Nephron progenitor cell (in vitro differentiated cells): ENCODE measurements at regions not wholly inside any gene's neighbourhood (a gene's known extent, or its start where the extent isn't known, plus 50 kb on each side); places are given as distances from the start of the nearest gene placed in this dataset.
"Not testable (repeated sequence)": the region's sequence is repeated elsewhere in the genome, so short reads cannot be mapped to it uniquely, and the experiment has no call there.

Experiments
- DNase-seq: peaks from one replicate; pipeline ENCODE4 v3.0.0; 2021
- H3K27ac Mint-ChIP-seq: 2 replicates; pipeline ENCODE4 v1.8.0; 2021; ENCODE audit warnings: mild to moderate bottlenecking, moderate library complexity, mixed read lengths
- H3K27me3 Mint-ChIP-seq: 2 replicates; pipeline ENCODE4 v1.8.0; 2021; ENCODE audit warnings: mild to moderate bottlenecking, low read depth, mixed read lengths; ENCODE audit not compliant: poor library complexity
- H3K36me3 Mint-ChIP-seq: 2 replicates; pipeline ENCODE4 v1.8.0; 2021; ENCODE audit warnings: low read depth, mixed read lengths
- H3K4me1 Mint-ChIP-seq: 2 replicates; pipeline ENCODE4 v1.8.0; 2021; ENCODE audit warnings: mixed read lengths
- H3K4me3 Mint-ChIP-seq: 2 replicates; pipeline ENCODE4 v1.8.0; 2021; ENCODE audit warnings: mild to moderate bottlenecking, moderate library complexity, mixed read lengths
- H3K9me3 Mint-ChIP-seq: 2 replicates; pipeline ENCODE4 v1.8.0; 2021; ENCODE audit warnings: mild to moderate bottlenecking, moderate library complexity, mixed read lengths
- TF ChIP-seq, protein P1 (sequence below): fragments of 200-600 bp; sonication (generic); IDR thresholded peaks from 2 replicates; pipeline ENCODE4 v1.5.0; 2021; ENCODE audit warnings: antibody characterized with exemption

- Mint-ChIP-seq H3K9me3 (peaks cover 4% of the 10 kb centered on the region), H3K27me3 (no peaks in the 10 kb centered on the region), H3K27ac (no peak overlapping the region)
Measured at GRCh38 chr4:127501103-127501502, 131.7 kb upstream of the INTU start.

DNA sequence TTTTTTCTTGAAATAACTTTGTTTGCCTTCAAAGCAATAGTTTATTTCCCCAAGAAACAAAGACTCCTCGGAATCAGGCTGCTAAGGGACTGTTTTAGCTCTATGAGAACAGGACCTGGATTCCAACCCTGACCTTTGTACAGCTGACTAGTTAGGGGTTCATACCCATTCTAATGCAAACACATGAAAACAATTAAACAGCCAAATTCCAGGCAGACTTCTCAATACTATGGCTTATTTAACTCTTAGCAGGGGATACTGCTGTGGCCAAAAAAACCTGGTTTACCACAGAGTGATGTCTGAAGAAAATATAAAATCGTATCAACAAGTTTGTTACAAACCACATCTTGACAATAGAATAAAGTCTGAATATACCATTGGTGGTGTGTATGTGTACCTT lies 129.6 kb upstream of the INTU start:
- Mint-ChIP-seq H3K4me3 (no peak overlapping the region), H3K36me3 (no peaks in the 10 kb centered on the region), H3K27me3 (no peaks in the 10 kb centered on the region), H3K27ac (no peak overlapping the region), H3K4me1 (no peaks in the 10 kb centered on the region), H3K9me3 (no peaks in the 10 kb centered on the region)
- DNase-seq: no peak
- TF ChIP-seq, protein P1, sequence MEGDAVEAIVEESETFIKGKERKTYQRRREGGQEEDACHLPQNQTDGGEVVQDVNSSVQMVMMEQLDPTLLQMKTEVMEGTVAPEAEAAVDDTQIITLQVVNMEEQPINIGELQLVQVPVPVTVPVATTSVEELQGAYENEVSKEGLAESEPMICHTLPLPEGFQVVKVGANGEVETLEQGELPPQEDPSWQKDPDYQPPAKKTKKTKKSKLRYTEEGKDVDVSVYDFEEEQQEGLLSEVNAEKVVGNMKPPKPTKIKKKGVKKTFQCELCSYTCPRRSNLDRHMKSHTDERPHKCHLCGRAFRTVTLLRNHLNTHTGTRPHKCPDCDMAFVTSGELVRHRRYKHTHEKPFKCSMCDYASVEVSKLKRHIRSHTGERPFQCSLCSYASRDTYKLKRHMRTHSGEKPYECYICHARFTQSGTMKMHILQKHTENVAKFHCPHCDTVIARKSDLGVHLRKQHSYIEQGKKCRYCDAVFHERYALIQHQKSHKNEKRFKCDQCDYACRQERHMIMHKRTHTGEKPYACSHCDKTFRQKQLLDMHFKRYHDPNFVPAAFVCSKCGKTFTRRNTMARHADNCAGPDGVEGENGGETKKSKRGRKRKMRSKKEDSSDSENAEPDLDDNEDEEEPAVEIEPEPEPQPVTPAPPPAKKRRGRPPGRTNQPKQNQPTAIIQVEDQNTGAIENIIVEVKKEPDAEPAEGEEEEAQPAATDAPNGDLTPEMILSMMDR: no peak

More at GRCh38 chr4:127501103-127501502, 131.7 kb upstream of the INTU start:
- TF ChIP-seq, protein P1: no peak
- Mint-ChIP-seq H3K4me3 (no peak overlapping the region), H3K4me1 (no peaks in the 10 kb centered on the region), H3K36me3 (no peaks in the 10 kb centered on the region)
- no peak for DNase-seq

DNA sequence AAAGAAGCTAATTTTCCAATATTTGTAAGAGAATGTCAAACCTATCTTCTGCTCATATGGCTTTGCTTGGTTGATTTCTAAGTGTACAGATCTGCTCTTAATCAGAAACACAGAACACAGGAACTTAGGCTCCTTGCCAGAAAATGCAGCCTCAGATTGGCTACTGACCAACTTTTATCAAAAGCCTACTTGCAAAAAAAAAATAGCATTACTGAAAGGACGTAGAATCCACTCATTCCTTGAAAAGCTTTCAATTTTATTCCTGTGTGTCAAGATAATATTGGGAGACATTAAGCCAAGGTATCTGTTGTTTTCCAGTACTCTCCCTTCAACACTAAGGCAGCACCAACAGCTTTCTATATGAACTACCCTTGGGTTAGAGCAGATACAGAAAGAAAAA lies 127.6 kb upstream of the INTU start:
- no peak overlapping the region for H3K4me3 Mint-ChIP-seq
- no peaks in the 10 kb centered on the region for H3K36me3 Mint-ChIP-seq
- TF ChIP-seq, protein P1: no peak
- no peaks in the 10 kb centered on the region for H3K27me3 Mint-ChIP-seq
- no peak for DNase-seq
- H3K4me1 Mint-ChIP-seq: no peaks in the 10 kb centered on the region
- no peak overlapping the region for H3K27ac Mint-ChIP-seq
- H3K9me3 Mint-ChIP-seq: no peaks in the 10 kb centered on the region

DNA sequence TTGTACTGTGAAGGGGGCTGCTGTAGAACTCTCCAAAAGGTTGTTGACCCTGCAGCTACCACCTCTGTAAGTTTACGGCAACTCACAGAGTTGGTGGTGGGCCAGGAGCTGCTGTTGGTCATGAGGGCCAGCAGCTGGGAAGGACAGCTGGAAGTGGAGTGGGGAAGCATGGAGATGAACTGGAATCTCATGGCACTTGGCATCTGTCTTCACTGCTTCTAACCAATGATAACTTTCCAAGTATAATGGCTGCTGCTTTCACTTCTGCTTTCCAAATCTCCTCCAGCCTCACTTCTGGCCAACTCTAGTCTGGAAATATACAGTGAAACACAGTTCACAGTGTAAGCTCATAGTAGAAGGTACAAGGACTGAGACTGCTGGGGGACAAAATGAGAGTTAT lies 126.5 kb upstream of the INTU start:
- TF ChIP-seq, protein P1: no peak
- no peak overlapping the region for H3K27ac Mint-ChIP-seq
- no peaks in the 10 kb centered on the region for H3K4me1 Mint-ChIP-seq
- DNase-seq: no peak
- no peaks in the 10 kb centered on the region for H3K27me3 Mint-ChIP-seq
- no peak overlapping the region for H3K4me3 Mint-ChIP-seq
- no peaks in the 10 kb centered on the region for H3K36me3 Mint-ChIP-seq
- no peaks in the 10 kb centered on the region for H3K9me3 Mint-ChIP-seq

- Mint-ChIP-seq H3K4me3 (no peak overlapping the region), H3K9me3 (no peaks in the 10 kb centered on the region), H3K27ac (no peak overlapping the region), H3K4me1 (no peaks in the 10 kb centered on the region), H3K36me3 (no peaks in the 10 kb centered on the region), H3K27me3 (no peaks in the 10 kb centered on the region)
- DNase-seq: no peak
- TF ChIP-seq, protein P1: no peak
Measured at GRCh38 chr4:127509155-127509554, 123.6 kb upstream of the INTU start.

- not testable (repeated sequence) for DNase-seq, H3K4me3 Mint-ChIP-seq, H3K9me3 Mint-ChIP-seq, H3K4me1 Mint-ChIP-seq, H3K27ac Mint-ChIP-seq, H3K27me3 Mint-ChIP-seq, H3K36me3 Mint-ChIP-seq
Measured at GRCh38 chr4:127512672-127513071, 120.1 kb upstream of the INTU start.

DNA sequence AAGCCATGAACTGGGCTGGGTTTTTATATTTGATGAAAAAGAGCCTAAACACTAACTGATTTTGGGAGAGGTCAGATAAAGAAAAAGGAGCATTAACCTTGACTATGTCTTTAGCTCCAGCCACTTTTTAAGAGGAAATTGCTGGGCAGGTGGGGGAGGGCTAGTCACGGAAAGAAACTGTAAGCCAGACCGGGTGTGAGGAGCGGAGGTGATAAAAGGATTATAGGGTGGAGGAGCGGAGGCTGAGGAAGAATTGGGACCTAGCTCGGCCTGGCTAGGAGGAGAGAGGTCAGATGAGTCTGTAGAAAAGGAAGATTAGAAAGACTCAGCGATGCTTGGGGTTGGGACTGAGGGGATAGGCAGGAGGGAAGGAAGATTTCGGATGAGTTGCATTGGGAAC lies 117.5 kb upstream of the INTU start:
- H3K27me3 Mint-ChIP-seq, H3K9me3 Mint-ChIP-seq, H3K27ac Mint-ChIP-seq, H3K4me3 Mint-ChIP-seq, H3K36me3 Mint-ChIP-seq, H3K4me1 Mint-ChIP-seq, DNase-seq: not testable (repeated sequence)
